Cardiac septum (tissue), 1 donor: ENCODE measurements at regions not wholly inside any gene's neighbourhood (a gene's known extent, or its start where the extent isn't known, plus 50 kb on each side); places are given as distances from the start of the nearest gene placed in this dataset.

Source experiments
- DNase-seq: peaks from one replicate; pipeline ENCODE4 v3.0.0-alpha.2; 2020; ENCODE audit warnings: low spot score
- intact Hi-C: fragments of 100-400 bp; cut with DNase I; formaldehyde crosslinking; loops from one replicate; pipeline ENCODE4 v1.14.0; 2022
- donor health status: DM: no; HTN: no; CAD: no.

DNA sequence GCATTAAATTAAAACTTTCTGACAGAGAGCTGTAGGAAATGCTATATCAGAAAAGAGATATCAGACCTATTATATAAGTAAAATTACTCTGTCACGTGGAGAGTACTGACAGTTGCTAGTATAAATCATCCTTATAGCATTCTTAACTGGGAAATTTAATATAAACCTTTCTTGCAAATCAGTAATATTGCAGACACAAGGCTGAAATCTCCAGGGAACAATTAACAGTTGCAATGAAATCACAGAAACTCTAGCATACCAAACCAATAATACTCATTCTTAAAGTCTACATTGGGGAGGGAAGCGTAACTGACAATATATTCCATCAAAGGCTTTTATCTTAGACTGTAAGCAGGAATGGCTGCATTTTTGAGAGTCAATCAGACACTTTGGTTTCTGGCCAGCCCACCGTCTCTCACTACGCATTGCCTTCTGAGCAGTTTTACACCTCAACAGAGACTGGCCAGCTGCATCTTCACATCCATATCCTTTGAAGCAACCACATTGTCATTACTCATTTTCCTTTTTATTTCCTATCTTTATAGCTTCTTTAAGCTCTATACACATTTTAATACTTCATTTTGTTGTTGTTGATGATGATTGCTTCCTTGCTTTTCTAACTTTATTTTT is 536.0 kb upstream of the CDH2 start:
- intact Hi-C loops: no loop called here
- no peak for DNase-seq

GRCh38 chr18:28712172-28712571 is 535.2 kb upstream of the CDH2 start:
- intact Hi-C loops: no loop called here
- no peak for DNase-seq

- no peak for DNase-seq
- intact Hi-C loops: no loop called here
Observed at GRCh38 chr18:28711096-28711495, 534.2 kb upstream of the CDH2 start.

GRCh38 chr18:28707006-28707405 is 530.1 kb upstream of the CDH2 start:
- intact Hi-C loops: no loop called here
- DNase-seq: no peak

DNA sequence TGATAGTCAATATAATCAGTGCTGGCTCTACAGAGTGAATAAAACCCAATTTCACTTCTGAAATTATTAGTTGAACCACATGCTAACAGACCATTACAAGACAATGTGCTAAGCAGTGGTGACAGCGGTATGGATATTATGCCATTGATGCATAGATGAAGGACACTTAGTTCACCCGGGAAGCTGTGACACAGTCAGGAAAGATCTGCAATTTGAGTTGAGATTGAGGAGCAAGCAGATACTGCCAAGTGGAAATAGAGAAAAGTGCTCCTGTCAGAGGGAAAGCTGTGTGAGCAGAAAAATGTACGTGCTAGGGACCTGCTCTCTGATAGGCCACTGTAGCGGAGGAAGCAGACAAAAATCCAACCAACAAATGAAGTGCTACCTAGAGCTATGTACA is 529.5 kb upstream of the CDH2 start:
- intact Hi-C loops: no loop called here

GRCh38 chr18:28705482-28705881 is 528.6 kb upstream of the CDH2 start:
- intact Hi-C loops: no loop called here
- DNase-seq: no peak

More for the DNA sequence above, 529.5 kb upstream of the CDH2 start:
- no peak for DNase-seq

DNA sequence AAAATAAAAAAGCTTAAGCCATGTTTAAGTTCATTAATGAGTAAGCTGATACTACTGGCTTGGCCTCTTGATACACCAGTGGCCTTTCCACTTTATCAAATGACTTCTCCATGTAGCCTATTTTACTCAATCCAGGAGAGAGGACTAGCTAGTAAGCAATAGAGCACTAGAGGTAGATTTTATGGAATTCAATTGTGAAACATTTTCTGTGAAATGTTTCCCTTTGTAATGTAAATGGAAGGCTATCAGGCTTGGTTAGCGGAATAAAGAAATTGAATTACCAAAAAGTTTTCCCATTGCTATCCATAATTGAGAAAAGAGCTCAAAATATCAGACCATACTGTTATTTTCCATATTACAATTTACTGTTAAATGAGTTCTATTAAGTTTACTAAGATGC is 515.4 kb upstream of the CDH2 start:
- intact Hi-C loops: no loop called here
- DNase-seq: no peak

DNA sequence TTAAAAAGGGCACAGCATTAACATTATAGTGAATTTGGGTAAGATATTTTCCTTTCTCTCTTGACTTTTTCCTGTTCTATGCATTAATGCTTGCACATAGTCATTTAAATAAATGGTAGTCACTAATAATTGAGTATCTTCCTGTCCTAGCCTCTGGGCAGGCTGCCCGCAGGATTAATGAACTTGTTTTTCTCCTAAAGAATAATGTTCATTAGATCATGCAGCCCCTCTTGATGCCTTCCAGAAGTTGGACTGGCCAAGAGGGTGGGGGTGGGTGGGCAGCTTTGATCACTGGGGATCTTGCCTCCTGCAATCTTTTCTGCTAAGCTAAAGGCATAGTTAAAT is 514.5 kb upstream of the CDH2 start:
- intact Hi-C loops: no loop called here

GRCh38 chr18:28690836-28691495 is 514.0 kb upstream of the CDH2 start:
- no peak for DNase-seq
- intact Hi-C loops: no loop called here

More for the DNA sequence above, 514.5 kb upstream of the CDH2 start:
- DNase-seq: no peak

DNA sequence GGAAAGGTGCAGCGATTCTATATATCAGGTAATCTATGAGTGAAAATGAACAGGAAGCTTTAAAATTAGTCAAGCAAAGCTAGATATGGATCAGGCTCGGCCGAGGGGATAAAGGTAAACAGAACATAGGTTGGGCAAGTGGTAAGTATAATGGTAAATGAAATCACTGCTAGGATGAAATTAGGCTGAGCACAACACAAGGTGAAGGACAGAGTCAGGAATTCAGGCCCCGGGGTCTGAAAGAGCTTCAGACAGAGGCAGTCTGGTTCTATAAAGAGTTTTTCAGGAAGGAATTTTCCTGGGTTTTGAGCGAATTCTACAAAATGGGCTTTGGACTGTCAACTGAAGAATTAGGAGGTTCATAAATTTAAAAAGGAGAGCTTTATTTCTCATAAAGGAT is 513.2 kb upstream of the CDH2 start:
- no peak for DNase-seq
- intact Hi-C loops: no loop called here

- DNase-seq: no peak
- intact Hi-C loops: loop anchor here (10.0 kb wide), 1 partner anchor 55 kb away; no protein-coding TSS in a partner anchor
Observed at GRCh38 chr18:28689588-28689987, 512.7 kb upstream of the CDH2 start.

DNA sequence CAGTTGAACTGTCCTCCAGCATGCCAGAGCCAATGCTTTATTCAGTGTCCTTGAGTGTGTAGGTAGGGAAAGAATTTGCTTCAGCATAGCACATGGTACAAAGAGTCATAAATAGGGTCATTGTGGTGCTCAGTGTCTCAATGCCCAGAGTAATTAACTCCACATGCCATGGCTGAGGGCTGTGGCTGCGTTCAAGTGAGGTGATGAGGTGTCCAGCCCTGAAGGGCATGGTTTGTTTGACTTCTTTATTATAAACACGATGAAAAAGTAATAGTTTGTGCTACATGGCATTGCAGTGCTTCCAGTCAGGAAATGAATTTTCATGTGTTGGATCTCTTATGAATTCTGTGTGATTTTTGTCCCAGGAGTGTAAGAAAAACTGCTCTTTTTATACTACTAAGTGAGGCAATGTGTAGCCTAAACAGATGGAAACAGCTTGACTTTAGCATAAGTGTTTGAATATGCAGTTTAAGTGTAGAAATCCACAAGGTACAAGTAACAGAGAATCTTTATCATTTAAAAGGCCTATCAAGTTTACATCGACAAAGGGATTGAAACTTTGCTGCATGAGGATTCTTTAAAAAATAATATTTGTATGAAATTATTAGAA is 507.9 kb upstream of the CDH2 start:
- intact Hi-C loops: loop anchor here (10.0 kb wide), 1 partner anchor 60 kb away; no protein-coding TSS in a partner anchor
- DNase-seq: no peak

- no peak for DNase-seq
- intact Hi-C loops: loop anchor here (10.0 kb wide), 1 partner anchor 62 kb away; no protein-coding TSS in a partner anchor
Observed at GRCh38 chr18:28682912-28683311, 506.0 kb upstream of the CDH2 start.

- no peak for DNase-seq
- intact Hi-C loops: no loop called here
Observed at GRCh38 chr18:28669165-28669564, 492.2 kb upstream of the CDH2 start.

GRCh38 chr18:28666216-28666615 is 489.3 kb upstream of the CDH2 start:
- intact Hi-C loops: no loop called here

GRCh38 chr18:28657961-28658360 is 481.0 kb upstream of the CDH2 start:
- intact Hi-C loops: no loop called here
- DNase-seq: no peak

More at GRCh38 chr18:28666216-28666615, 489.3 kb upstream of the CDH2 start:
- DNase-seq: no peak

- DNase-seq: no peak
- intact Hi-C loops: no loop called here
Observed at GRCh38 chr18:28652654-28653053, 475.7 kb upstream of the CDH2 start.

- DNase-seq: no peak
- intact Hi-C loops: no loop called here
Observed at GRCh38 chr18:28651298-28651697, 474.4 kb upstream of the CDH2 start.

DNA sequence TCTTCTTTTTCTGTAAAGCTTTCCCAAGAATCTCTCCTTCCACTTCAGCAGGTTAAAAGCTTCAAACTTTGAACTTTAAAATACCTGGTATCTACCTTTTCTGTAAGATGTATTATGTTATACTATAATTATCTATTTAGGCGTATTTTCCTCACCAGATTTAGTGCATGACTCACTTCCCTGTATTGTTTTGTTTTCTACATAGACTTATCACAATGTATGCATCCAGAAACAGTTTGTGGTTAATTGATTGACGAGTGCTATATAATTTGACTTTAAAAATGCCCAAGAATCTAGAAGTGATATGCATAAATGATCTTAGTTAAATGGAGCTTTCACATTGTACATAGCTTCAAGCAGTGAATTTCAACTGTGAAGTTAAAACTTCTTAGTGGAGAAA is 473.9 kb upstream of the CDH2 start:
- no peak for DNase-seq
- intact Hi-C loops: no loop called here

GRCh38 chr18:28647961-28648360 is 471.0 kb upstream of the CDH2 start:
- intact Hi-C loops: no loop called here
- DNase-seq: no peak

DNA sequence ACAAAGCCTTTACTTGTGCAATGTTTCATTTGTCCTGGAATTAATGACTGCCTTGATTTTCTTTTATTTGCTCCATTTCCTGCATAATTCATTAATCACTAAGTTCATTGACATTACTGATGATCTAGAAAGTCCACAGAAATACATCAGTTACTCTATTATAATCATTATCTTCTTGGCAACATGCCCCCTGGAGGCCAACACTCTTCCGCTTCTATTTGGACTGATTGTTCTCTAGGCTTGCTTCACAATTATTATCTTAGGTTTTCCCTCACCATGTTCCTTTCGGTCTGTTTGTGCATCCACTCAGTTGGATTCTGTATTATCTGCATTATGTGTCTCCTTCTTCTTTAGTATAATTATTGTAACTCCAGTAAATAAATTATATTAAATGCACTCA is 461.0 kb upstream of the CDH2 start:
- DNase-seq: no peak
- intact Hi-C loops: no loop called here
